HK-2 (cell line): ENCODE measurements at regions not wholly inside any gene's neighbourhood (a gene's known extent, or its start where the extent isn't known, plus 50 kb on each side); places are given as distances from the start of the nearest gene placed in this dataset.
"Not testable (repeated sequence)": the region's sequence is repeated elsewhere in the genome, so short reads cannot be mapped to it uniquely, and the experiment has no call there.

ENCODE experiments used
- DNase-seq: peaks from one replicate; pipeline ENCODE4 v3.0.0-alpha.2; 2018; ENCODE audit not compliant: unreplicated experiment

DNA sequence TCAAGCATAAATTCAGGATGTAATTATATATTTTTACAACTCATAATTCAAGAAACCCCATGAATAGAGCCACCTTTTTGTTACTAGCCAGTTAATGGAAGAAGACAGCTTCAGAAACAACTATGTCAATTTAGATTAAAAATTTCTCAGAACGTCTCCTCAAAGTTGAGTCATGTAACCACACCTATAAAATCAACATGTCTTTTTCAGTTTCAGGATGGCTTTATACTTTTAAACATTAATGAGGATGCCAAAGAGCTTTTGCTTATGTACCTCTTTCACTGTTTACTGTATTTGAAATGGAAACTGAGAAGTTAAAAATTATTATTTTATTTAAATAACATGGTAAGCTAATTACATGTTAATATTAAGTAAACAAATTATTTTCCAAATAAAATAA, 280.1 kb downstream of the PTH2R start:
- no peak for DNase-seq

DNA sequence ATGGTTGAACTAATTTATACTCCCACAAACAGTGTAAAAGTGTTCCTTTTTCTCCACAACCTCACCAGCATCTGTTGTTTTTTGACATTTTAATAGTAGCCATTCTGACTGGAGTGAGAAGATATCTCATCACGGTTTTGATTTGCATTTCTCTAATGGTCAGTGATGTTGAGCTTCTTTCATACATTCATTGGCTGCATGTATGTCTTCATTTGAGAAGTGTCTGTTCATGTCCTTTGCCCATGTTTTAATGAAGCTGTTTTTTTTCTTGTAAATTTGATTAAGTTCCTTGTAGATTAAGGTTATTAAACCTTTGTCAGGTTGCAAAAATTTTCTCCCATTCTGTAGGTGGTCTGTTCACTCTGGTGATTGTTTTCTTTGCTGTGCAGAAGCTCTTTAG, 281.1 kb downstream of the PTH2R start:
- not testable (repeated sequence) for DNase-seq

DNA sequence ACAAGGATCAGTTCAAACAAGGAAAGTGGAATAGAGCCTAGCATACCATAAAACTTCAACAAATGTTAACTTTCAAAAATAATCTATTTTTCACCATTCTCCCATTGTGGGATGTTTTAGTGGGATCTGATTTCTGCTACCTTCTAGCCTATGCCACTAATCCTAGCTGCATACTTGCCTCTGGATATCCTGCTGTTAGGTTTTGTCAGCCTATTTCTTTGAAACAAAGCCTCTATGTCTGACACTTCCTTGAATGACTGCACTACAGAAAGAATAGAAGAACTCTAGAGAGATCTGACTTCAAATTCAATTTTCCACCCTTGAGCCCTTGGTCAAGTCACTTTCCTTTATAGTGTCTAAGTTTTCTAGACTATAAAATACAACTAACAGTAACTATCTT, 291.5 kb downstream of the PTH2R start:
- DNase-seq = no peak

GRCh38 chr2:208708486-208708885, 301.9 kb downstream of the PTH2R start:
- no peak for DNase-seq

- DNase-seq = no peak
These were observed 305.0 kb downstream of the PTH2R start for GRCh38 chr2:208711598-208711997.

GRCh38 chr2:208713066-208713745, 306.6 kb downstream of the PTH2R start:
- DNase-seq = no peak

GRCh38 chr2:208718828-208719227, 312.2 kb downstream of the PTH2R start:
- DNase-seq = no peak

GRCh38 chr2:208722731-208723130, 316.1 kb downstream of the PTH2R start:
- DNase-seq = no peak

- no peak for DNase-seq
These were observed 318.7 kb downstream of the PTH2R start for GRCh38 chr2:208725280-208725679.

DNA sequence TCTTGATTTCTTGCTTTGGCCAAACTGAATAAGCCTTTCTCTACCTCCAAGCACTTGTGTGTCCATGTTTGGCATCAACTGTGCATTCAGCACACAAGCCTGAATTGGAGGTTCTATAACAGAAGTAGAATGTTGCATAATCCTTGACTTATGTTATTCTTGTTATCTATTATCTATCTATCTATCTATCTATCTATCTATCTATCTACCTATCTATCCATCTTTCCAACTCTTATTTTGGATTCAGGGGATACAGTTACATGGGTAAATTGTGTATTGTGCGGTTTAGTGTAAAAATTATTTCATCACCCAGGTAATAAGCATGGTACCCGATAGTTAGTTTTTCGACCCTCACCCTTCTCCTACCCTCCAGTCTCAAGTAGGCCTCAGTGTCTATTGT, 319.6 kb downstream of the PTH2R start:
- no peak for DNase-seq

DNA sequence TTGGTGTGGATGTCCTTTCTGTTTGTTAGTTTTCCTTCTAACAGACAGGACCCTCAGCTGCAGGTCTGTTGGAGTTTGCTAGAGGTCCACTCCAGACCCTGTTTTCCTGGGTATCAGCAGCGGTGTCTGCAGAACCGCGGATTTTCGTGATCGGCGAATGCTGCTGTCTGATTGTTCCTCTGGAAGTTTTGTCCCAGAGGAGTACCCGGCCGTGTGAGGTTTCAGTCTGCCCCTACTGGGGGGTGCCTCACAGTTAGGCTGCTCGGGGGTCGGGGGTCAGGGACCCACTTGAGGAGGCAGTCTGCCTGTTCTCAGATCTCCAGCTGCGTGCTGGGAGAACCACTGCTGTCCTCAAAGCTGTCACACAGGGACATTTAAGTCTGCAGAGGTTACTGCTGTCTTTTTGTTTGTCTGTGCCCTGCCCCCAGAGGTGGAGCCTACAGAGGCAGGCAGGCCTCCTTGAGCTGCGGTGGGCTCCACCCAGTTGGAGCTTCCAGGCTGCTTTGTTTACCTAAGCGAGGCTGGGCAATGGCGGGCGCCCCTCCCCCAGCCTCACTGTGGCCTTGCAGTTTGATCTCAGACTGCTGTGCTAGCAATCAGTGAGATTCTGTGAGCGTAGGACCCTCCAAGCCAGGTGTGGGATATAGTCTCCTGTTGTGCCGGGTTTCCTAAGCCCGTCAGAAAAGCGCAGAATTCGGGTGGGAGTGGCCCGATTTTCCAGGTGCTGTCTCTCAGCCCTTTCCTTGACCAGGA, 345.2 kb downstream of the PTH2R start:
- not testable (repeated sequence) for DNase-seq

DNA sequence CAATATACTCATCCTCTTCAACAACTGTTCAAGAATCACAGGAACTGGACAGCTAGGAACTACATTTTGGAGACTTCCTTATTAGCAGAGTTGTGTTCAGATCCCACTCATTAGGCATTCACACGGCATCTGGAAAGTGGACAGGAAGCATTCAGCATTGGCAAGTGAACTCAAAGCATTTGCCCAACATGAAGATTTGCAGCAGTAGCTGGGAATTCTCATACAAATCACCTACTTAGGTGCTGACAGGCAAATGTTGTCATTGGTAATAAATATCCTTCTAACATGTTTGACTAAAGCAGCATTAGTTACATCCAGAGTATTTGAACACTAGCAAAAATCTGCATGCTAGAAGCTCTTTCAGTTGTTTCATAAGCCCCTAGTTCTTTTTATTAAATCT, 350.8 kb downstream of the PTH2R start:
- no peak for DNase-seq

GRCh38 chr2:208773074-208773473, 366.5 kb downstream of the PTH2R start:
- not testable (repeated sequence) for DNase-seq

- DNase-seq = no peak
These were observed 374.6 kb downstream of the PTH2R start for GRCh38 chr2:208781166-208781565.

GRCh38 chr2:208782097-208782496, 375.5 kb downstream of the PTH2R start:
- DNase-seq = no peak

GRCh38 chr2:208783184-208783583, 376.6 kb downstream of the PTH2R start:
- no peak for DNase-seq

- not testable (repeated sequence) for DNase-seq
These were observed 378.2 kb downstream of the PTH2R start for GRCh38 chr2:208784774-208785173.

DNA sequence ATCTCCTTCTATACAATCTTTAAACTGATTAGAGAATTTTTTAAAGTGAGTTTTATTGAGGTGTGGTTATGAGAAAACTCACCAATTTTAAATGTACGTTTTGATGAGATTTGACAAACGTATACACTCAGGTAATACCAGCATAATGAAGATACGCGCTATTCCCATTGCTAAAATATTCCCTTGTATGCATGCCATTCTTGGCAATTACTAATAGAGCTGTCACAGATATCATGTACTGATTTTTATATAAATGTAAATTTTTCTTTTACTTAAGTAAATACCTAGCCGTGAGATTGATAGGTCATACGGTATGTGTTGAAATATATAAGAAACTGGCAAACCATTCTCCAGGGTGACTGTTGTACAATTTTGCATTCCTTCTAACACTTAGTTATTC, 384.7 kb downstream of the PTH2R start:
- no peak for DNase-seq

- DNase-seq = no peak
These were observed 386.2 kb downstream of the PTH2R start for GRCh38 chr2:208792766-208793165.

GRCh38 chr2:208793434-208793833, 386.8 kb downstream of the PTH2R start:
- no peak for DNase-seq

- DNase-seq = no peak
These were observed 387.8 kb downstream of the PTH2R start for GRCh38 chr2:208794288-208794975.

GRCh38 chr2:208798698-208799097, 392.1 kb downstream of the PTH2R start:
- no peak for DNase-seq

- DNase-seq = no peak
These were observed 392.8 kb downstream of the PTH2R start for GRCh38 chr2:208799397-208799796.
